Prostate gland (tissue), 2 donors: ENCODE measurements at regions not wholly inside any gene's neighbourhood (a gene's known extent, or its start where the extent isn't known, plus 50 kb on each side); places are given as distances from the start of the nearest gene placed in this dataset.
"Not testable (repeated sequence)": the region's sequence is repeated elsewhere in the genome, so short reads cannot be mapped to it uniquely, and the experiment has no call there.

Experiments
- POLR2A ChIP-seq: fragments of 450-650 bp; IDR thresholded peaks from one replicate; pipeline ENCODE4 v1.6.1; 2016; ENCODE audit warnings: antibody characterized with exemption, mild to moderate bottlenecking
- POLR2AphosphoS5 ChIP-seq: sonication (generic); formaldehyde crosslinking; IDR thresholded peaks from one replicate; pipeline ENCODE4 v1.6.1; 2017; ENCODE audit warnings: antibody characterized with exemption
- TF ChIP-seq, protein P1 (sequence below), 4 experiments: fragments of 200-600 bp in 2 of 4; fragments of 450-650 bp in 2 of 4; sonication (generic) in 2 of 4; IDR thresholded peaks; 1 replicate in 3 of 4; 2 replicates in 1 of 4; pipeline ENCODE4 v1.5.1; 2016 to 2019; ENCODE audit warnings: antibody characterized with exemption in 4 of 4, mild to moderate bottlenecking in 2 of 4, moderate library complexity in 2 of 4

DNA sequence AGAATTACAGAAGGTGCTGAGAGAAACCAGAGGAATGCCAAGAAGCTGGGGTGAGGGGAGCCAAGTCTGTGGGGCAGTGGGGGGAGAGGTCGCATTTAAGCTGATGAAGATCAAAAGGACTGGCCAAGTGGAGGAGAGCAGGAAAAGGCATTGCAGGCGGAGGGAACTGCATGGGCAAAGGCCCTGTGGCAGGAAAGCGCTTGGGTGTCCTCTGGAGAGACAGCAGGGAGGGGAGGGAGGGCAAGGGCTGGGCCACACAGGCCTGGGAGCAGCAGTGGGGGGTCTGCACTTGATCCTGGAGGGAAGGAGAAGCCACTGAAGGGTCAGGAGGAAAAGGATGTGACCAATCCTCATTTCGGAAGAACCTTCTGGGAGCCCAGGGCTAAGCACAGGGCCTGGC lies 65.0 kb downstream of the MATN1 start:
- not testable (repeated sequence) for TF ChIP-seq POLR2AphosphoS5, POLR2A
- TF ChIP-seq, protein P1, sequence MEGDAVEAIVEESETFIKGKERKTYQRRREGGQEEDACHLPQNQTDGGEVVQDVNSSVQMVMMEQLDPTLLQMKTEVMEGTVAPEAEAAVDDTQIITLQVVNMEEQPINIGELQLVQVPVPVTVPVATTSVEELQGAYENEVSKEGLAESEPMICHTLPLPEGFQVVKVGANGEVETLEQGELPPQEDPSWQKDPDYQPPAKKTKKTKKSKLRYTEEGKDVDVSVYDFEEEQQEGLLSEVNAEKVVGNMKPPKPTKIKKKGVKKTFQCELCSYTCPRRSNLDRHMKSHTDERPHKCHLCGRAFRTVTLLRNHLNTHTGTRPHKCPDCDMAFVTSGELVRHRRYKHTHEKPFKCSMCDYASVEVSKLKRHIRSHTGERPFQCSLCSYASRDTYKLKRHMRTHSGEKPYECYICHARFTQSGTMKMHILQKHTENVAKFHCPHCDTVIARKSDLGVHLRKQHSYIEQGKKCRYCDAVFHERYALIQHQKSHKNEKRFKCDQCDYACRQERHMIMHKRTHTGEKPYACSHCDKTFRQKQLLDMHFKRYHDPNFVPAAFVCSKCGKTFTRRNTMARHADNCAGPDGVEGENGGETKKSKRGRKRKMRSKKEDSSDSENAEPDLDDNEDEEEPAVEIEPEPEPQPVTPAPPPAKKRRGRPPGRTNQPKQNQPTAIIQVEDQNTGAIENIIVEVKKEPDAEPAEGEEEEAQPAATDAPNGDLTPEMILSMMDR (IDR thresholded peaks at IDR 0.05) = not testable (repeated sequence)
